Peyer's patch (tissue), 4 donors: ENCODE measurements at regions not wholly inside any gene's neighbourhood (a gene's known extent, or its start where the extent isn't known, plus 50 kb on each side); places are given as distances from the start of the nearest gene placed in this dataset.

ENCODE experiments used
- CTCF ChIP-seq, 6 experiments: fragments of 450-650 bp in 4 of 6; fragments of 200-600 bp in 2 of 6; sonication (generic) in 1 of 6; IDR thresholded peaks; one replicate each; pipeline ENCODE4 v1.5.1; 2017 to 2019; ENCODE audit warnings: antibody characterized with exemption in 6 of 6, mild to moderate bottlenecking in 3 of 6, moderate library complexity in 1 of 6
- POLR2A ChIP-seq, 2 donors: fragments of 450-650 bp; IDR thresholded peaks; one replicate each; pipeline ENCODE4 v1.5.1; 2017; ENCODE audit warnings: antibody characterized with exemption in 2 of 2, mild to moderate bottlenecking in 2 of 2, moderate library complexity in 2 of 2

GRCh38 chr1:37102656-37103382 is 68.5 kb upstream of the GRIK3 start:
- no peak for TF ChIP-seq POLR2A (IDR thresholded peaks at IDR 0.05)
- no peak for TF ChIP-seq CTCF (IDR thresholded peaks at IDR 0.05)
